Forelimb muscle (tissue), 1 donor: ENCODE measurements at regions not wholly inside any gene's neighbourhood (a gene's known extent, or its start where the extent isn't known, plus 50 kb on each side); places are given as distances from the start of the nearest gene placed in this dataset.
"Not testable (repeated sequence)": the region's sequence is repeated elsewhere in the genome, so short reads cannot be mapped to it uniquely, and the experiment has no call there.

Experiments used
- DNase-seq: peaks from one replicate; pipeline ENCODE4 v3.0.0-alpha.2; 2013; ENCODE audit warnings: low read depth

GRCh38 chr5:83001796-83002381 is 75.3 kb downstream of the TMEM167A start:
- DNase-seq, result no peak

- no peak for DNase-seq
These were observed 76.3 kb downstream of the TMEM167A start for GRCh38 chr5:83000922-83001321.

GRCh38 chr5:83000428-83000827 is 76.8 kb downstream of the TMEM167A start:
- no peak for DNase-seq

- DNase-seq, result no peak
These were observed 83.8 kb downstream of the TMEM167A start for GRCh38 chr5:82993416-82993815.

- no peak for DNase-seq
These were observed 84.5 kb downstream of the TMEM167A start for GRCh38 chr5:82992646-82993045.

- no peak for DNase-seq
These were observed 85.4 kb downstream of the TMEM167A start for GRCh38 chr5:82991678-82992323.

GRCh38 chr5:82991059-82991458 is 86.1 kb downstream of the TMEM167A start:
- DNase-seq, result no peak

GRCh38 chr5:82987188-82987587 is 90.0 kb downstream of the TMEM167A start:
- no peak for DNase-seq

GRCh38 chr5:82986404-82986803 is 90.8 kb downstream of the TMEM167A start:
- no peak for DNase-seq

GRCh38 chr5:82985763-82986162 is 91.4 kb downstream of the TMEM167A start:
- no peak for DNase-seq

GRCh38 chr5:82984786-82985735 is 92.1 kb downstream of the TMEM167A start:
- no peak for DNase-seq

GRCh38 chr5:82982846-82983245 is 94.3 kb downstream of the TMEM167A start:
- DNase-seq, result no peak

- DNase-seq, result not testable (repeated sequence)
These were observed 100.3 kb downstream of the TMEM167A start for GRCh38 chr5:82976887-82977286.

GRCh38 chr5:82975812-82976211 is 101.4 kb downstream of the TMEM167A start:
- DNase-seq, result no peak

- no peak for DNase-seq
These were observed 101.8 kb downstream of the TMEM167A start for GRCh38 chr5:82975396-82975795.

GRCh38 chr5:82974346-82974745 is 102.8 kb downstream of the TMEM167A start:
- DNase-seq, result not testable (repeated sequence)

GRCh38 chr5:82971901-82972300 is 105.3 kb downstream of the TMEM167A start:
- DNase-seq, result no peak

GRCh38 chr5:82971034-82971806 is 106.0 kb downstream of the TMEM167A start:
- DNase-seq, result not testable (repeated sequence)

- not testable (repeated sequence) for DNase-seq
These were observed 107.8 kb downstream of the TMEM167A start for GRCh38 chr5:82969221-82969976.

- no peak for DNase-seq
These were observed 110.1 kb downstream of the TMEM167A start for GRCh38 chr5:82967072-82967471.

GRCh38 chr5:82959466-82959865 is 117.7 kb downstream of the TMEM167A start:
- DNase-seq, result no peak
